ENCODE measurements at regions not wholly inside any gene's neighbourhood (a gene's known extent, or its start where the extent isn't known, plus 50 kb on each side); places are given as distances from the start of the nearest gene placed in this dataset.

DNA sequence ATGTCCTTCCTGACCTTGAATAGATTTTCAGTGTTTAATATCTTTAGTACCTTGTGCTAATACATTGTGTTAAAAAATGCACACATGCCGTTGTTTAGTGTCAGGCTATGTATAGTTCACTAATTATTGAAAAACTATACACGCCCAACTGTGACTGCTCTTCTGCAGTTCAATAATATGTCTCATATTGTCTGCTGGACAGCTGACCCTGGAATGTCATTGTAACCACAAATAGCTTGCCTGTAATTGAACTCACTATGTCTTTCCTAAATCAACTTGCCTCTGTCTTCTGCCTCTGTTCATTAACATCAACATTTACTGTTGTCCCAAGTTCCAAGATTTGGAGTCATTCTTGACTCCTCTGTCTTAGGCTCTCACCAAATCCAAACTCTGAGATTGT is 114.5 kb downstream of the TMA16 start:
- Mint-ChIP-seq H3K27ac (peak overlapping the region; percentile 58 to 96 (median 89)), H3K9me3 (peaks cover 0 to 4% (median 0%) of the 10 kb centered on the region in 7 donors), H3K36me3 (peaks cover 72 to 79% of the 10 kb centered on the region in 2 donors), H3K4me3 (peak overlapping the region; percentile 81 to 99 (median 92)), H3K4me1 (peaks cover 57 to 60% (median 58%) of the 10 kb centered on the region in 3 donors), H3K27me3 (no peaks in the 10 kb centered on the region)
- no peak for ATAC-seq (ENCODE audit: low read depth in 2 of 2)
- no peak for DNase-seq

DNA sequence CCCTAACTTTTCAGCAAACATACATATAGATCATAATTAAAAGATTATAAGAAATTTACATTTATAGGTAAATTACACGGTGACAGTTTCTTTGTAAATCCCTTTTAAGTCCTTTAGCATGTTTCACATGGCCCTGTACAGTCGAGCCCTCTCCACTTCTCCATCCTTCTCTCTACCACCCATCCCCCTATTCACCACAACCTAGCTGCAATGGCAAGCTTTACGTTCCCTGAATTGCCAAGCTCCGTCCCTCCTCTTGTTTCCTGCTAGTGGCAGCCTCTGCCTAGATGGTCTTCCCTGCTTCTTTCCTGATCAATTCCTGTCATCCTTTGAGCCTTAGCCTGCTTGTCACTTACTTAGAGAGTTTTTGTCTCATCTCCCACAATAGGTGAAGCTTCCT is 116.2 kb downstream of the TMA16 start:
- Mint-ChIP-seq H3K27ac (peak overlapping the region in 5 of 6 donors; percentile 54 to 96 (median 93)), H3K36me3 (peaks cover 61 to 78% of the 10 kb centered on the region in 2 donors)

DNA sequence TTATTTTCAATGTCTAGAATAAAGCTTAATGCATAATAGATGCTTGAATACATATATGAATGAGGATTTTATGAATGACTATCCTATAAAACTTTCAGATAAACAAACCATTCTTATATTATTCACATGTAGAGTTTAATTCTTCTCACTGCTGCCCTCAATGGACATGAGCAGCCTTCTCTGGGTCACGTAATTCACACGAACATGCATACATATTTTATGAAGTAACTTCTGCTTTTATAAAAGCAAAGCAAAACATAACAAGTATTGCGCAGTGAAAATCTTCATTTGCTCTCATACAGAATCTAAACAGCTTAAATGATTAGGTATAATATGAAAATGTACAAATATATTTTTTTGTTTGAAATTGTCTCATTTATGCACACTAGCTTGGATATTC is 116.7 kb downstream of the TMA16 start:
- Mint-ChIP-seq H3K36me3 (peaks cover 56 to 74% of the 10 kb centered on the region in 2 donors), H3K27ac (peak overlapping the region; percentile 16 to 97 (median 94)), H3K4me1 (peaks cover 57 to 62% (median 58%) of the 10 kb centered on the region in 3 donors), H3K4me3 (peak overlapping the region; percentile 81 to 99 (median 96)), H3K9me3 (peaks cover 0 to 5% (median 0%) of the 10 kb centered on the region in 7 donors), H3K27me3 (no peaks in the 10 kb centered on the region)
- peak; percentile 72 to 73 for ATAC-seq (ENCODE audit: low read depth in 2 of 2)
- DNase-seq = peak; percentile 34

More for the DNA sequence above, 116.2 kb downstream of the TMA16 start:
- Mint-ChIP-seq H3K4me3 (peak overlapping the region; percentile 81 to 99 (median 96)), H3K27me3 (no peaks in the 10 kb centered on the region), H3K9me3 (peaks cover 0 to 5% (median 0%) of the 10 kb centered on the region in 7 donors), H3K4me1 (peaks cover 59 to 61% (median 61%) of the 10 kb centered on the region in 3 donors)
- DNase-seq (no peak), ATAC-seq (ENCODE audit: low read depth in 2 of 2) (peak; percentile 37 to 46)

DNA sequence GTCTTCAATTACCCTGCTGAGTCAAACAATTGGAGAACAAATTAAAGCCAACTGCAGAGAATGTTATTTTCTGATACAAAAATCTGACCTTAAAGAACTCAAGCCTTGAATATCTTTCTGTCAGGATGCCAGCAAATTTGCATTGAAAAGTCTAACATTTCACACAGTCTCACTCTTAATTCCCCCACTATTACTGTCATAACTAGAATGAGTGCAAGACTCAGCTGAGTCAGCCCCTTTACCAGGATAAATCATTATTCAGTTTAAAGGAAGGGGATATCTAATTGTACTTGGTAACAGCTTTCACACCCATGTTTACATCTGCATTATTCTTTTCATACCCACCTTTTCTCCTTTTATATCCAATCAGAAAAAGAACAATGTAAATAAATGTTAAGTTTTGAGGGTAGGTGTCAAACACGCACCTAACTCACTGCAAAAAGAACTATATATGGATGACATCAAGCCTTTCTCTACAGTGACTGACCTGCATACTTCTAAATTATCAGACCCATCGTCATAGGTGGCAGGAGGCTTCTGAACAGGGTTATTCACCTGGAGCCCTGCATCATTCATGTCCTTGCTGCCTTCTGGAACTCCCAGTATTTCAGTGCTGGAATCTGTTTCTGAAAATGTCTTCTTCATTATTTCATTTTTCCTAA is 117.4 kb downstream of the TMA16 start:
- peaks cover 0 to 5% (median 0%) of the 10 kb centered on the region in 7 donors for H3K9me3 Mint-ChIP-seq
- peak overlapping the region; percentile 93 to 97 (median 96) for H3K27ac Mint-ChIP-seq
- peak overlapping the region; percentile 81 to 99 (median 96) for H3K4me3 Mint-ChIP-seq
- DNase-seq (no peak), ATAC-seq (ENCODE audit: low read depth in 2 of 2) (peak in 1 of 2 donors; percentile 17)
- peaks cover 49 to 55% (median 51%) of the 10 kb centered on the region in 3 donors for H3K4me1 Mint-ChIP-seq
- no peaks in the 10 kb centered on the region for H3K27me3 Mint-ChIP-seq
- H3K36me3 Mint-ChIP-seq = peaks cover 48 to 67% of the 10 kb centered on the region in 2 donors

DNA sequence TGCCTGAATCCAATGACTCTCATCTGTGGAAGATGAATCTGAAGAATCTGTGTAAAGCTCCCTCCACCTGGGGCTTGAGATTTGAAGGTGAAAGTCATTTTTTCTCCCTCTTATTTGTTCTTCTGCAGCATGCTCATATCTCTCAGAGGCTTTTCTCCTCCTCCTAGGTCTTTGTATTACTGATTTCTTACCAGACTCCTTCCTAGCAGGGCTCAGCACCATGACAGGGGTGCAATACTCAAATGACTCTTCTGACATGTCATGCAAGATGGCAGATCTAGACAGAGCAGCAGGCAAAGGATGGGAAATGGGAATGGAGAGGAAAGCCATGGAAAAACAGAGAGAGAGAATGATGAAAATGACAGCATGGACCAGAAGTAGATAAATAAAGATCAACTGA is 118.3 kb downstream of the TMA16 start:
- no peak for DNase-seq
- H3K9me3 Mint-ChIP-seq = peaks cover 0 to 5% (median 0%) of the 10 kb centered on the region in 7 donors
- peak overlapping the region; percentile 81 to 99 (median 96) for H3K4me3 Mint-ChIP-seq
- H3K4me1 Mint-ChIP-seq = peaks cover 41 to 46% (median 43%) of the 10 kb centered on the region in 3 donors
- H3K27me3 Mint-ChIP-seq = no peaks in the 10 kb centered on the region
- ATAC-seq (ENCODE audit: low read depth in 2 of 2) = no peak
- peak overlapping the region; percentile 2 to 97 (median 93) for H3K27ac Mint-ChIP-seq
- H3K36me3 Mint-ChIP-seq = peaks cover 41 to 59% of the 10 kb centered on the region in 2 donors

DNA sequence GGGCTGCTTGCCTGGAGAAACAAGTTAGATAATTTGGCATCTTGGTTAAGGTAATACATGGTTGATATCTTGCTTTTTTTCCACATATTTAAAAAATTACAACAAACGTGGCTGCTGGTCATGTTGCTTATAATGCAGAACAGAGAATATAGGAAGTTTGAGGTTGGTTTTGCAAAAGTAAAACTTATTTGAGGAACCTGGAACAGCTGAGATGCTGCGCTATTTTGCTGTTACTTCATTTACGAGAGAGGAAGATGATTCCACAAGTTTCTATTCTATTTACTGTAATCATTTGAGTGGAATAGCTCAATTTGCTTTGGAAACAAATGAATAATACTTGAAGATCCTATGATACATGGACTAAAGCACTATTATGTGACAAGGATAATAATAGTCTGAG is 118.9 kb downstream of the TMA16 start:
- peak; percentile 75 to 76 for ATAC-seq (ENCODE audit: low read depth in 2 of 2)
- Mint-ChIP-seq H3K27ac (peak overlapping the region; percentile 6 to 96 (median 92)), H3K36me3 (peaks cover 35 to 53% of the 10 kb centered on the region in 2 donors), H3K4me1 (peaks cover 35 to 40% (median 38%) of the 10 kb centered on the region in 3 donors), H3K4me3 (peak overlapping the region; percentile 81 to 99 (median 96)), H3K27me3 (no peaks in the 10 kb centered on the region), H3K9me3 (peaks cover 0 to 5% (median 0%) of the 10 kb centered on the region in 7 donors)
- DNase-seq = peak; percentile 57

DNA sequence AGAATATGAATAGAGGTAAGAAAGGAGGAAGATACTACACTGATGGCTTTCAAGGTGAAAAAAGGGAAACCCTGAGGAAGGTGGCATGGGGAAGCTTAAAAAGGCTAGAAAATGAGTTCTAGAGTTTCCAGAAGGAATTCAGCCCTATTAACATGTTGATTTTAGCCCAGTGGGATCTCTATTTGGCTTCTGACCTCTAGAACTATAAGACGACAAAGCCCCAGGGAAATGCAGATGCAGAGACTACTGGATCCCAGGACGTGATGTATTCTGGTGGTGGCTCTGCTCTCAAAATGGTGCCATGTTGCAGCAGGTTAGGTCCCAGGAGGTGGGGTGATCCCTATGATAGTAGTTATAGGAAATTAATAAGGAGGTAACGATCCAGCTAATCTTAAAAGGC is 120.4 kb downstream of the TMA16 start:
- Mint-ChIP-seq H3K36me3 (peaks cover 23 to 40% of the 10 kb centered on the region in 2 donors), H3K4me3 (peak overlapping the region in 5 of 8 donors; percentile 3 to 99 (median 32)), H3K27me3 (no peaks in the 10 kb centered on the region), H3K27ac (peak overlapping the region in 5 of 6 donors; percentile 80 to 96 (median 89)), H3K9me3 (peaks cover 0 to 8% (median 0%) of the 10 kb centered on the region in 7 donors), H3K4me1 (peaks cover 28 to 29% (median 28%) of the 10 kb centered on the region in 3 donors)
- no peak for ATAC-seq (ENCODE audit: low read depth in 2 of 2)
- no peak for DNase-seq

DNA sequence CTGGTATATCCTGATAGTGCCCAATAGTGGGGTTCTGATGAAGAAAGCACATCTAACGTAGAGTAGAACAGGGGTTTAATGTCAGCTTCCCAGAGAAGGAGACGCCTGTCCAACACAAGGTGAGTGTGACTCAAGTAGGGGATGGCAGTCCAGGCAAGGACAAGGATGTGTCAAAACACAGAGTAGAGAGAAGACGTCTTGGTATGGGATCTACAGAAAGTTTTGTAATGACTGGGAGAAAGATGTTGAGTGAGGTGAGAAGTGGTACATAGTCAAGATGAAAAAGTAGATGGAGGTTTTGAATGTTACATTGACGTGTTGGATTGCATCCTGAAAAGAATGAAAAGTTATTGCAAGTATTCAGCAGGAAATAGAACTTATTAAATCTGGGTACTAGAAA is 124.4 kb downstream of the TMA16 start:
- no peaks in the 10 kb centered on the region for H3K27me3 Mint-ChIP-seq
- peaks cover 0 to 8% (median 0%) of the 10 kb centered on the region in 7 donors for H3K9me3 Mint-ChIP-seq
- DNase-seq (no peak), ATAC-seq (ENCODE audit: low read depth in 2 of 2) (no peak)
- peak overlapping the region in 2 of 6 donors; percentile 1 to 39 for H3K27ac Mint-ChIP-seq
- peaks cover 21 to 33% (median 24%) of the 10 kb centered on the region in 3 donors for H3K4me1 Mint-ChIP-seq
- H3K36me3 Mint-ChIP-seq = peaks cover 0 to 8% of the 10 kb centered on the region in 2 donors
- no peak overlapping the region for H3K4me3 Mint-ChIP-seq

DNA sequence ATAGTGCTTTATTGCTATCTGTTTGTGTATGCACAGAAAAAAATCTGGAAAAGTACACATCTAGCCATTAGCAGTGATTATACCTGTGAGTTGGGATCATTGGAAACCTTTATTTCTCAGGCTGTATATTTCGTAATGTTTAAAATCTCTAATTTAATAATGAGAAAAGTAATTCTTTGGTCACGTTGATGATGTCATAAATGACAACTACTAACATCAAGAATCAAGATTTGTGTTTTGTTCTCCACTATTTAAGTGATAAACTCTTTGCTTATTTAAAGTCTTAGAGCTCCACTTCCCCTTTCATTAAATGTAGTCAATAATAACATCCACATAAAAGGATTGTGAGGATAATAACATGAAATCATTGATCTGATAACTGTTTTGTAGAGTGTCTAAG is 126.2 kb downstream of the TMA16 start:
- ATAC-seq (ENCODE audit: low read depth in 2 of 2) = no peak
- Mint-ChIP-seq H3K27me3 (no peaks in the 10 kb centered on the region), H3K36me3 (no peaks in the 10 kb centered on the region)

DNA sequence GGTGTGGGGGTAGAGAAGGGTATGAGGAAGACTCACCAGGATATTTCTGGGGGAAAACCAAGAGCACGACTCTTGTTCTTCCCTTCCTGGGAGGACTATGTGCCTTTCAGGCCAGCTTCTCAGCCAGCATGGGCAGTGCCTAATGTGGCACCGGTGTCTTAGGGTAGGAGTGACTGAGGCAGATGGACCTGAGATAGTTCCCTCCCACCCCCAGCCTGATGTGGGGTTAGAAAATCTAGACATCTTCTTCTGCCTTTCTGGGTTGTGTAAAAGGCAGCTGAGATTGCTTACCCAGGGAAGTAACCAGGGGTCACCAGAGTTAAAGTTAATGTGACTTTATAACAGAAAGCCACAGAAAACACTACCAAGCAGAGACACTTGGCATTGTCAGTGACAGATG is 127.3 kb downstream of the TMA16 start:
- DNase-seq = no peak
- Mint-ChIP-seq H3K36me3 (no peaks in the 10 kb centered on the region), H3K9me3 (peaks cover 0 to 3% (median 0%) of the 10 kb centered on the region in 7 donors), H3K27ac (peak overlapping the region in 3 of 6 donors; percentile 13 to 49 (median 14)), H3K4me3 (no peak overlapping the region), H3K4me1 (peaks cover 4 to 16% (median 15%) of the 10 kb centered on the region in 3 donors), H3K27me3 (no peaks in the 10 kb centered on the region)
- no peak for ATAC-seq (ENCODE audit: low read depth in 2 of 2)

More for the DNA sequence above, 126.2 kb downstream of the TMA16 start:
- Mint-ChIP-seq H3K4me3 (no peak overlapping the region), H3K27ac (no peak overlapping the region), H3K4me1 (peaks cover 8 to 17% (median 15%) of the 10 kb centered on the region in 3 donors), H3K9me3 (peaks cover 0 to 3% (median 0%) of the 10 kb centered on the region in 7 donors)
- DNase-seq = no peak

DNA sequence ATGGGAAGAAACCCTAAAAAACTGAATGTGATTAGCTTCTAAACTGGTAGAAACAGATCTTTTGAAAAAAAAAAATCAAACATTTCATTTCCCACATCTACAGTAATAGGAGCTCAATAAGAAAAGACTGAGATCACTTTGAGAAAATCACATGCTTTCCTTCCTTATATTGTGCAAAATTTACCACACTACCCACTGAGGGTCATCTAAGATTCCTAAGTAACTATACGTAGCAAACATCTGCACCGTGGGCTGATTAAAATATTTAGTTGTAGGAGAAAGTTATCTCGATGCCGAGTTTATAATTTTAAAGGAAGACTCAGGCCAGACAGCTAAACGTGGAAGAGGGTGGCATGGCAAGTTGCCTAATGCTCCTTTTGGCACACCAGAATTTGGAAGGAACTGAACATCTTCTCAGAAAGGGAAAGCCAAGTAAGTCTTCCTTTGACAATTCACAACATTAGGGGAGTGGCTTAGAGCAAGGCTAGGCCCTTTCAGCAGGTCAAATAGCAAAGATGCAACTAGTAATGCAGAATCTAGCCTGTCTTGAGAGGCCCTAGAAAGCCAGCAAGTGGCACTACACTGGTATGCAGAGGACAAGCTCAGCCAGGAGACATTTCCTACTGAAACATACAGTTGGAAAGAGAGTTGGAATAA is 128.0 kb downstream of the TMA16 start:
- no peak for DNase-seq
- no peaks in the 10 kb centered on the region for H3K27me3 Mint-ChIP-seq
- H3K36me3 Mint-ChIP-seq = no peaks in the 10 kb centered on the region
- ATAC-seq (ENCODE audit: low read depth in 2 of 2) = no peak
- peaks cover 0 to 3% (median 0%) of the 10 kb centered on the region in 7 donors for H3K9me3 Mint-ChIP-seq
- peak overlapping the region in 2 of 6 donors; percentile 37 to 49 for H3K27ac Mint-ChIP-seq
- peaks cover 4 to 16% (median 15%) of the 10 kb centered on the region in 3 donors for H3K4me1 Mint-ChIP-seq
- H3K4me3 Mint-ChIP-seq = no peak overlapping the region

DNA sequence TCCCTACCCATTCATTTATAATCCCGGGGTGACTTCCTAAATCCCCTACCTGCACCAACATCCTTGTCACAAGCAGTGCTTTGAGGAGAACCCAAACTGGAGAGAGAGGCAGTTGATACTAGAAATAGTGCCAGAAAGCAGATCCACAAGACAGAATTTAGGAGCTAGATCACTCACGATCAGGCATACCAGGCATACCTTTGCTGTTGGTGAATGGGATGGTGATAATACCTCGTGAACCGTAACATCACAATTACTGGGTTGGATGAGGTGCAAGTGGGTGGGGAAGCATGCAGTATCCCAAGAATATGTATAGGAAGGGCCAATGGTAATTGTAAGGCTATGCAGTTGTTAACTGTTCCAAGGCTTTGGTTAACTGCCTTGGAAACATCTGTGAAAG is 129.3 kb downstream of the TMA16 start:
- Mint-ChIP-seq H3K27ac (no peak overlapping the region), H3K4me1 (peaks cover 4 to 15% (median 14%) of the 10 kb centered on the region in 3 donors), H3K36me3 (no peaks in the 10 kb centered on the region), H3K9me3 (peaks cover 0 to 3% (median 0%) of the 10 kb centered on the region in 7 donors), H3K27me3 (no peaks in the 10 kb centered on the region), H3K4me3 (no peak overlapping the region)
- no peak for ATAC-seq (ENCODE audit: low read depth in 2 of 2)
- no peak for DNase-seq

DNA sequence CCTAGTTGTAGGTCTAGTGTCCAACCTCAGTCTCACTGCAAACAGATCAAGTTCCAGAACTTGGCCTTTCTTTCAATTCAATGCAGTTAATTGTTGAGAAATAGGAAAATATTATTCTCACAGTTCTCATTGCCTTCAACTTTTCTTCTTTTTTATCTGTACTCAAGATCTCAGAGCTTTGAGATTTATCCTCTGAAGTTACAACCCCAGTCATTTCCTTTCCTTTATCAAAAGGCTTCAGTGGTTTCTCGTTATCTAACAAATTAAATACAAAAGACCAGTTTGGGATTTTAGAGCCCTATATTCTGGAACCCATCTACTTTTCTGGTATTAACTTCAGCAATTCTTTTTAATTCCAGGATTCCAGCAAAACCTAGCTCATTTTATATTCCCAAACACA is 130.2 kb downstream of the TMA16 start:
- no peak for DNase-seq
- peak overlapping the region in 1 of 6 donors; percentile 81 for H3K27ac Mint-ChIP-seq
- peaks cover 4 to 12% (median 10%) of the 10 kb centered on the region in 3 donors for H3K4me1 Mint-ChIP-seq
- no peaks in the 10 kb centered on the region for H3K27me3 Mint-ChIP-seq
- H3K36me3 Mint-ChIP-seq = no peaks in the 10 kb centered on the region
- peaks cover 0 to 3% (median 0%) of the 10 kb centered on the region in 7 donors for H3K9me3 Mint-ChIP-seq
- H3K4me3 Mint-ChIP-seq = no peak overlapping the region
- ATAC-seq (ENCODE audit: low read depth in 2 of 2) = no peak
